Tibial nerve (tissue), 4 donors: ENCODE measurements at regions not wholly inside any gene's neighbourhood (a gene's known extent, or its start where the extent isn't known, plus 50 kb on each side); places are given as distances from the start of the nearest gene placed in this dataset.

ENCODE experiments used
- EP300 ChIP-seq, 2 donors: sonication (generic); formaldehyde crosslinking; IDR thresholded peaks; one replicate each; pipeline ENCODE4 v1.6.1; 2017; ENCODE audit warnings: antibody characterized with exemption in 2 of 2, mild to moderate bottlenecking in 1 of 2
- POLR2A ChIP-seq, 2 donors: fragments of 450-650 bp; IDR thresholded peaks; one replicate each; pipeline ENCODE4 v1.6.1; 2017; ENCODE audit warnings: antibody characterized with exemption in 2 of 2, mild to moderate bottlenecking in 2 of 2, moderate library complexity in 2 of 2
- TF ChIP-seq, protein P1 (sequence below), 5 experiments: fragments of 200-600 bp in 3 of 5; fragments of 450-650 bp in 2 of 5; sonication (generic) in 3 of 5; IDR thresholded peaks; one replicate each; pipeline ENCODE4 v1.5.1; 2016 to 2019; ENCODE audit warnings: antibody characterized with exemption in 5 of 5, mild to moderate bottlenecking in 3 of 5, moderate library complexity in 2 of 5

DNA sequence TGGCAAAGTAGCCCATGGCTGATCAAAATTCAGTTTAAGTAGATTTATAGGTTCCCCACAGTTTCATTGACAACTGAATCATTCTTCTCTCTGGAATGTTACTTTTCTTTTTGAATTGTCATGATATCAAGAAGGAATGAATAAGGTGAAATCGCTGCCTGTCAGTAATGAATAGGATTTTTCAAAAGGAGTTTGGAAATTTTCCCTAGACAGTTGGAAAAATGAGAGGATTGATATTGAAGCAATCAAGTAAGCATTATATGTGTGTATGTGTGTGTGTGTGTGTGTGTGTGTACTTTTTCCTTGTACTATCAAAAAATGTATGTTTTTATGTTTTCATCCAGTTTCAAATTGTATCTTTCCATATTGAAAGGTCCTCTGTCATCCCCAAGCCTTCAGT lies 479.5 kb downstream of the MRPL39 start:
- TF ChIP-seq, protein P1, sequence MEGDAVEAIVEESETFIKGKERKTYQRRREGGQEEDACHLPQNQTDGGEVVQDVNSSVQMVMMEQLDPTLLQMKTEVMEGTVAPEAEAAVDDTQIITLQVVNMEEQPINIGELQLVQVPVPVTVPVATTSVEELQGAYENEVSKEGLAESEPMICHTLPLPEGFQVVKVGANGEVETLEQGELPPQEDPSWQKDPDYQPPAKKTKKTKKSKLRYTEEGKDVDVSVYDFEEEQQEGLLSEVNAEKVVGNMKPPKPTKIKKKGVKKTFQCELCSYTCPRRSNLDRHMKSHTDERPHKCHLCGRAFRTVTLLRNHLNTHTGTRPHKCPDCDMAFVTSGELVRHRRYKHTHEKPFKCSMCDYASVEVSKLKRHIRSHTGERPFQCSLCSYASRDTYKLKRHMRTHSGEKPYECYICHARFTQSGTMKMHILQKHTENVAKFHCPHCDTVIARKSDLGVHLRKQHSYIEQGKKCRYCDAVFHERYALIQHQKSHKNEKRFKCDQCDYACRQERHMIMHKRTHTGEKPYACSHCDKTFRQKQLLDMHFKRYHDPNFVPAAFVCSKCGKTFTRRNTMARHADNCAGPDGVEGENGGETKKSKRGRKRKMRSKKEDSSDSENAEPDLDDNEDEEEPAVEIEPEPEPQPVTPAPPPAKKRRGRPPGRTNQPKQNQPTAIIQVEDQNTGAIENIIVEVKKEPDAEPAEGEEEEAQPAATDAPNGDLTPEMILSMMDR (IDR thresholded peaks at IDR 0.05): no peak
- TF ChIP-seq POLR2A (IDR thresholded peaks at IDR 0.05) (no peak), EP300 (IDR thresholded peaks at IDR 0.05) (no peak)
